Epithelial cell of proximal tubule (primary cell): ENCODE measurements at regions not wholly inside any gene's neighbourhood (a gene's known extent, or its start where the extent isn't known, plus 50 kb on each side); places are given as distances from the start of the nearest gene placed in this dataset.

Experiments used
- DNase-seq: peaks from one replicate; pipeline ENCODE4 v3.0.0-alpha.2; 2011; ENCODE audit warnings: low read depth
- H3K4me3 ChIP-seq: 2 replicates; pipeline ENCODE4 v1.5.1; 2011; ENCODE audit warnings: low read depth, mild to moderate bottlenecking, low read length
- TF ChIP-seq, protein P1 (sequence below): conservative IDR thresholded peaks from 2 replicates; pipeline ENCODE4 v1.5.1; 2012; ENCODE audit warnings: low read depth, mild to moderate bottlenecking, low read length

- TF ChIP-seq, protein P1, sequence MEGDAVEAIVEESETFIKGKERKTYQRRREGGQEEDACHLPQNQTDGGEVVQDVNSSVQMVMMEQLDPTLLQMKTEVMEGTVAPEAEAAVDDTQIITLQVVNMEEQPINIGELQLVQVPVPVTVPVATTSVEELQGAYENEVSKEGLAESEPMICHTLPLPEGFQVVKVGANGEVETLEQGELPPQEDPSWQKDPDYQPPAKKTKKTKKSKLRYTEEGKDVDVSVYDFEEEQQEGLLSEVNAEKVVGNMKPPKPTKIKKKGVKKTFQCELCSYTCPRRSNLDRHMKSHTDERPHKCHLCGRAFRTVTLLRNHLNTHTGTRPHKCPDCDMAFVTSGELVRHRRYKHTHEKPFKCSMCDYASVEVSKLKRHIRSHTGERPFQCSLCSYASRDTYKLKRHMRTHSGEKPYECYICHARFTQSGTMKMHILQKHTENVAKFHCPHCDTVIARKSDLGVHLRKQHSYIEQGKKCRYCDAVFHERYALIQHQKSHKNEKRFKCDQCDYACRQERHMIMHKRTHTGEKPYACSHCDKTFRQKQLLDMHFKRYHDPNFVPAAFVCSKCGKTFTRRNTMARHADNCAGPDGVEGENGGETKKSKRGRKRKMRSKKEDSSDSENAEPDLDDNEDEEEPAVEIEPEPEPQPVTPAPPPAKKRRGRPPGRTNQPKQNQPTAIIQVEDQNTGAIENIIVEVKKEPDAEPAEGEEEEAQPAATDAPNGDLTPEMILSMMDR = no peak
- no peak overlapping the region for H3K4me3 ChIP-seq
Observed at GRCh38 chr15:98452238-98452637, 196.1 kb upstream of the IGF1R start.

GRCh38 chr15:98455904-98456303 is 192.4 kb upstream of the IGF1R start:
- H3K4me3 ChIP-seq = no peak overlapping the region
- no peak for DNase-seq
- TF ChIP-seq, protein P1 = no peak

More at GRCh38 chr15:98452238-98452637, 196.1 kb upstream of the IGF1R start:
- DNase-seq = no peak

GRCh38 chr15:98476559-98476958 is 171.8 kb upstream of the IGF1R start:
- TF ChIP-seq, protein P1 = no peak
- H3K4me3 ChIP-seq = no peak overlapping the region
- DNase-seq = no peak

DNA sequence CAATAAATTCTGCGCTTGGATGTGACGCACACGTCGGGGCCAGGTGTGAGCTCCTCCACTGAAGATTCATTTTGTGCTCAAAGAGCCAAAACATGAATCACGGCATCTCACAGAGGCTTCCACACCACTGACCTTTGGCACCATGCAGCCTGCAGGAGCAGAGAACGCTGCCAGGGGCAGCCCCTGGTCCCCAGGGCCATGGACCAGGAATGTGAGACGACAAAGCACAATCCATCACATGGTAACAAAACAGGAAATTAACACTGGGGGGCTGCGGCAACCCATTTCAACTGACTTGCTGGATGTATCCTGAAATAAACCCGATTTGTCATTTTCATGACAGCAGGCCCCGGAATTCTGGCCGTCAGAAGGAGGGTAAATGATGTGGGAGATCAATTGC is 167.5 kb upstream of the IGF1R start:
- no peak for DNase-seq
- TF ChIP-seq, protein P1 = no peak
- no peak overlapping the region for H3K4me3 ChIP-seq

DNA sequence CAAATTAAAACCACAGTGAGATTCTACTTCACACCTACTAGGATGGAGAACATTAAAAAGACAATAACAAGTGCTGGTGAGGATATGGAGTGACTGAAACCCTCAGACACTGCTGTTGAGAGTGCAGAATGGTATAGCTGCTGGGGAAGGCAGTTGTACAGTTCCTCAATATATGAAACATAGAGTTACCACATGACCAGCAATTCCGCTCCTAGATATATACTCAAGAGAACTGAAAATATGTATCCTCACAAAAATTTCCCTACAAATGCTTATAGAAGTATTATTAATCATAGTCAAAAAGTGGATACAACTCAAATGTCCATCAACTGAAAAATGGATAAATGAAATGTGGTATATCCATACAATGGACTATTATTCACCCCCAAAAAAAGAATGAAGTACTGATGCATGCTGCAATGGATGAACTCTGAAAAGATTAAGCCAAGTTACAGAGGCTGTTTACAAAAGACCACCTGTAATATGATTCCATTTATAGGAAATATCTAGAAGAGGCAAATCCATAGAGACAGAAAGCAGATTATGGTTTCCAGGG is 164.7 kb upstream of the IGF1R start:
- TF ChIP-seq, protein P1 = no peak
- no peak for DNase-seq
- H3K4me3 ChIP-seq = no peak overlapping the region

DNA sequence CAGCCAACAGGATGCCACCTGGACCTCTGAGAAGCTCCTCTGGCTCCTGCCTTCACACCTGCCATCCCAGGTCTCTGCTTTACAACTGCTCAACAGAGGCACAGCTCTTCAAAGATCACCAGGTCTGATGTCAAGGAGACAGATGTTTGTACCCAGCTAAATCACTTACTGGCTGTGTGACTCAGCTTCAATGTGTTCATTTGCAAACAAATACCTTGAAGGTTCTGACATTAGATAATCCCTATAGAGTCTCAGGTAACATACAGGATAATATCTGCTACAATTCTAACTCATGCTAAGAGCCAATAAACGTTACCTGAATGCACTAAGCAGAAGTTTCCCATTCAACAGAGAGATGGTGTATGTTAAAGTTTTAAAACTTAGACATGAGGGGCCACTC is 163.4 kb upstream of the IGF1R start:
- TF ChIP-seq, protein P1 = no peak
- no peak for DNase-seq
- H3K4me3 ChIP-seq = no peak overlapping the region

GRCh38 chr15:98485451-98485850 is 162.9 kb upstream of the IGF1R start:
- TF ChIP-seq, protein P1 = no peak
- no peak for DNase-seq
- no peak overlapping the region for H3K4me3 ChIP-seq
